ENCODE measurements at regions not wholly inside any gene's neighbourhood (a gene's known extent, or its start where the extent isn't known, plus 50 kb on each side); places are given as distances from the start of the nearest gene placed in this dataset.

DNA sequence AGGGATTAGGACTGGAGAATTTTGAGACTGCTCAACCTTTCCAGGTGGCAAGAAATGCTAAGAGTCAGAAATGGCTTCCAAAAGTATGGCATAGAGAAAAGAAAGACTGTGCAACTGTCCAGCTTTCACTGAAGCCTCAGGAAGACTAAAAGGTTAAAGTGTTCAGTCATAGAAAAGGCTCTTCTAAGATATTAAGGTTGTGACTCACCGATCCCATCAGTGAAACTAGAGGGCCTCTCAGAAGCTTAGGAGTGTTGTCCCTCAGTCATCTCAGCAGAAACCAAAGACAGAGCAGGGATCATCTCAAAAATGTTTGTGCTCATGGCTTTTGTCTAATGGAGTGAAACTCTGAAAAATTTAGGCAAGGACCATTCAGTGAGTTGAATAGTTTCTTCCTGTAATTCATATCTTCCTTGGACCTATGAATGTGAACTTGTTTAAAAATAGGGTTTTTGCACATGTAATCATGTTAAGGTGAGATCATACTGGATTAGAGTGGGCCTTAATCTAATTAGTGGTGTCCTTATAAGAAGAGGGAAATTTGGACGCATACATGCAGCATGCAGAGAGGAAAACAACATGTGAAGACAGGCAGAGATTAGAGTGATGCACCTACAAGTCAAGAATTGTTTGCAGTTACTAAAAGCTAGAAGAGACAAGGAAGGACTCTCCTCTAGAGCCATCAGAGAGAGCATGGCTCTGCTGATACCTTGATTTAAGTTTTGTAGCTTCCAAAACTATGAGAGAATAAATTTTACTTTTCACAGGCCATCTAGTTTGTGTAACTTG, 71.3 kb downstream of the RPE65 start:
- no peak for DNase-seq (ENCODE audit: low spot score)
- in situ Hi-C loops (cut with HindIII; ENCODE audit: low sequenced_read_pairs): no loop called here

DNA sequence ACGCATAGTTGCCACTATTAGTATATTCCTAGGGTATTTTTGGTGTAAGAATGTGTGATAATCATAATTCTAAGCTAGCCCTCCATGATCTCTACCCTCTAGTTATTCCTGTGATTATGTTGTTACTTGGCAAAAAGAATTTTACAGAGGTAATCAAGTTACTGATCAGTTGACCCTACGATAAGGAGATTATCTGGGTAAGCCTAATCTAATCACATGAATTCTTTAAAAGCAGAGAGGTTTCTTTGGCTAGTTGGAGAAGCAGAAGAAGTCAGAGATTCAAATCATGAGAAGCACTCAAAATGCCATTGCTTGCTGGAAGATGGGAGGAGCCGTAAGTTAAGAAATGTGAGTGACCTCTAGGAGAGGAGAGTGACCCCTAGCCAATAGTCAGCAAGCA, 72.7 kb downstream of the RPE65 start:
- in situ Hi-C loops (cut with HindIII; ENCODE audit: low sequenced_read_pairs): no loop called here
- DNase-seq (ENCODE audit: low spot score): no peak

GRCh38 chr1:68376441-68376840, 73.3 kb downstream of the RPE65 start:
- in situ Hi-C loops (cut with HindIII; ENCODE audit: low sequenced_read_pairs): no loop called here
- no peak for DNase-seq (ENCODE audit: low spot score)

DNA sequence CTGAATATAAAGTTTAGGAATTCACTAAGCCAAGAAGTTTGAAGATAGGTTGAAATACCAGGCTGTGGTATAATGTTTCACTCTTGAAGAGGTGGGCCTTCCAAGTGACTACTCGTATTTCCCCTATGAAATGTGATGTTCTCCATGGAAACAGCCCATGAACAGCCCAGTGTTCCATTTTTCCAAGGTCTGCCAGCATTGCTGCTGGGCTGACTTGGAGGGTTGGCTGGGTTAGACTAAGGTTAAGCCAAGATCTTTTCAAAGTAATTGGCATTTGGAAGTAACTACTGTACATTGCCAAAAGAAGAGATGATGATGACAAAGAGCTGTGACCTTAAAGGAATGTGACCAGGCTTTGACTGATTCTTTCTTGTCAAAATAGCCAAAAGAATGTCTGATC, 73.8 kb downstream of the RPE65 start:
- in situ Hi-C loops (cut with HindIII; ENCODE audit: low sequenced_read_pairs): no loop called here
- peak; percentile 12 for DNase-seq (ENCODE audit: low spot score)

DNA sequence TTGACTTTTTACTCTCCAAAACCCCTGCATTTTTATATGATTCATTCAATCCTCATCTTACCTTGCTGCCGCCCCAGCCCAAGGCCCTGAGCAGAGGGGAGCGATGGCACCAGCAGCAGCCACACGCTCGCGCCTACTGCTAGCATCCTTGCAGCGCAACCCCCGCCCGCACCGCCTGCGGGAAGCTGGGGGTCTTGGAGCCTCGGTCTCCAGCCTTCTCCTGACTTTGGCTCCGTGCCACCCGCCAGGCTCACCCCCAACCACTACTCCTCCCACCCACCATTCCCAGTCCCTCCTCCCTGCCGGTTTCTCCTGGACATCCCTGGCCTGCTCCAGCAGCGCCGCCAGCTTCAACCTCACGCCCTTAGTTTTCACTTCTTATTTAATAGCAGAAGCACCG, 76.6 kb downstream of the RPE65 start:
- DNase-seq (ENCODE audit: low spot score): no peak
- in situ Hi-C loops (cut with HindIII; ENCODE audit: low sequenced_read_pairs): no loop called here

GRCh38 chr1:68372487-68372886, 77.3 kb downstream of the RPE65 start:
- no peak for DNase-seq (ENCODE audit: low spot score)
- in situ Hi-C loops (cut with HindIII; ENCODE audit: low sequenced_read_pairs): no loop called here

- DNase-seq (ENCODE audit: low spot score): no peak
- in situ Hi-C loops (cut with HindIII; ENCODE audit: low sequenced_read_pairs): no loop called here
Measured at GRCh38 chr1:68370101-68370915, 79.4 kb downstream of the RPE65 start.

DNA sequence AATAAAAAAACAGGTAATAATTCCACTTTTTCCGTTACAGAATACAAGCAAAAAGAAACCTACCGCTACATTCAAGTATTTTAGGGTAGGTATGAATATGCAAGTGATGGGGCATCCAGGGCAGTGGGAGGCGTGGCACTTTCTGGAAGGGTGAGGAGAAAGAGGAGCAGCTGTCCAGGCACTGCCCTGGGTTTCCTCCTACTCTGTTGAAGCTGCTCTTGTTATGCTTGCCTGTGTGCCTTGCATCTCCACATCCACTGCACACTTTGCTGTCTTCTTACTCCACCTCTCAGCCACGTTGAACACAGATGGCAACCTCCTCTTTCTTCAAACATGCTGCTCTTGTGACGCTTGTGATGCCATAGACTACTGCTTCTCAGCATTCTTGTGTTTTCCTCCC, 83.2 kb downstream of the RPE65 start:
- in situ Hi-C loops (cut with HindIII; ENCODE audit: low sequenced_read_pairs): no loop called here
- DNase-seq (ENCODE audit: low spot score): no peak

DNA sequence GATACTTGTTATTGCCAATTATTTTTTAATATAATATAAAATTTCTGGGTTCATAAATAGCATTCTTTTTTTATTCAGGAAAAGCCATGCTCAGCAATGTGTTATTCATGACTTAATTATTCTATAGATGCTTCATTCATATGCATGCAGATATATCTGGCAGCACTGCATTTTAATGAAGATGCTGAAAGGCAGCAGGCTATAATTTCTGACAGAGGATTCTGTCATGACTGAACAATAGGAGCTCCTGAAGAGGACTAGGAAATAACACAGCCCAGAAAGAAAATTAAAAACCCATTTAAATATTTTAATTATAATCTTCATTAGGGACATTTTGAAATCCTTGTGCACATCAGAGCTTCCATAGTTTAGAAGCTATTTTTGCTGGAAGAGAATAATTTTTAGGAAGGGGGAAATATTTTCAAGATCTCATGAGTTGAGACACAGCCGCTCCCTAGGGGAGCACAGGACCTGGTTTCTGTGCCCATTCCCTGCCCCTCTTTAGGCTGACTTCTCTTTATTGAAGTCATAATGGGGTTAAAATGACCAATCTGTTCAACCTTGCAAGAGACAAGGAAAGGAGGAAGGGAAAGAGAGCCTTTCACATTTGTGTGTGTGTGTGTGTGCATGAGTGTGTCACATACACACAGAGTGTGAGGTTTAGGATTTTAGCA, 83.9 kb downstream of the RPE65 start:
- in situ Hi-C loops (cut with HindIII; ENCODE audit: low sequenced_read_pairs): no loop called here
- DNase-seq (ENCODE audit: low spot score): no peak

DNA sequence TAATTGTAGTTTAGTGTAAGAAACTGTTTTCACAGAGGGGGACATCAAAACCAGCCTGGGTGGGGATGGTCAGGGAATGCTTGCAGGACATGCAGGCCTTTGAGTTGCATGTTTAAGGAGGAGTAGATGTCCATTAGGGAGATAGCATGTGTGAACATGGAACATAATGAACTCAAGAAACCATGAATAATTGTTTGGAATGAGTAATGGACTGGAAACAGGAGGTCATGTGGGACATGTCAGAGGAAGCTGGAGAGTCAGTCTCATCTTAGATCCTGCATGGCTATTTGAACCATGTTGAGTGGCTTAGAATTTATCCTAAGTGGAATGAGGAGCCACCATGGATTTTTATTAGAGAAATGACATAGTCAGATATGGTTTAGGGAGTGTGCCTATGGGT, 86.4 kb downstream of the RPE65 start:
- DNase-seq (ENCODE audit: low spot score): no peak
- in situ Hi-C loops (cut with HindIII; ENCODE audit: low sequenced_read_pairs): no loop called here

DNA sequence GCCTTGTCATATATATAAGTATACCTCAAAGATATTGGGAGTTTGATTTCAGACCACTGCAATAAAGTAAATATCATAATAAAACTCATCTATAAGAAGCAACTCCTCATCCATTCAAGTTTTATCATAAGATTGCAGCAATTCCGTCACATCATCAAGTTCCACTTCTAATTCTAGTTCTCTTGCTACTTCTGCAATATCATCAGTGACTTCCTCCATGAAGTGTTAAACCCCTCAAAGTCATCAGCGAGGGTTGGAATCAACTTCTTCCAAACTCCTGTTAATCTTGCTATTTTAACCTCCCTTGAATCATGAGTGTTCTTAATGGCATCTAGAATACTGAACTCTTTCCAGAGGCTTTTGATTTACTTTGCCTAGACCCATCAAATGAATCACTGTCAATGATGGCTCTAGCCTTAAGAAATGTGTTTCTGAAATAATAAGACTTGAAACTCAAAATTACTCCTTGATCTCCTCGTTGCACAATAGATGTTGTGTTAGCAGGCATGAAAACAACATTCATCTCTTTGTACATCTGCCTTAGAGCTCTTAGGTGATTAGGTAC, 88.3 kb downstream of the RPE65 start:
- DNase-seq (ENCODE audit: low spot score): no peak
- in situ Hi-C loops (cut with HindIII; ENCODE audit: low sequenced_read_pairs): no loop called here

GRCh38 chr1:68359045-68359444, 90.7 kb downstream of the RPE65 start:
- in situ Hi-C loops (cut with HindIII; ENCODE audit: low sequenced_read_pairs): no loop called here
- DNase-seq (ENCODE audit: low spot score): no peak

GRCh38 chr1:68358439-68358838, 91.3 kb downstream of the RPE65 start:
- in situ Hi-C loops (cut with HindIII; ENCODE audit: low sequenced_read_pairs): no loop called here
- DNase-seq (ENCODE audit: low spot score): no peak

DNA sequence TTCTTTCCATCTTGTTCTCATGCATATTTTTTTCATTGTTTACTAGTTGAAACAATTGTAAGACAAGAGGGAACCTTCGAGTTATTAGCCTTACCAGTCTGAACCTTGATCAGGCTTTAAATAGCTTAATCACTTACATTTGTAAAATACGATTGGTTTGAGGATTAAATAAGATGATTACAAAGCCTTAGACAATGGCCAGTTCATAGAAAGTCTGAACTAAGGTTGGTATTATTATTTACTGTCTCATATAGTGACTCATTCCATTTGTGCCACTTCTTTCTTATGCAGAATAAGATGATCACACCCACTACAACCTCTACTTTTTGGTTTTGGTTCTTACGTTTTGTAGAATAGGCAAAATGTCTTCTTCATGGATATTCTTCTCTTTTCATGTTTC, 94.1 kb downstream of the RPE65 start:
- in situ Hi-C loops (cut with HindIII; ENCODE audit: low sequenced_read_pairs): no loop called here
- DNase-seq (ENCODE audit: low spot score): no peak

GRCh38 chr1:68352202-68352601, 97.6 kb downstream of the RPE65 start:
- in situ Hi-C loops (cut with HindIII; ENCODE audit: low sequenced_read_pairs): no loop called here
- DNase-seq (ENCODE audit: low spot score): no peak

DNA sequence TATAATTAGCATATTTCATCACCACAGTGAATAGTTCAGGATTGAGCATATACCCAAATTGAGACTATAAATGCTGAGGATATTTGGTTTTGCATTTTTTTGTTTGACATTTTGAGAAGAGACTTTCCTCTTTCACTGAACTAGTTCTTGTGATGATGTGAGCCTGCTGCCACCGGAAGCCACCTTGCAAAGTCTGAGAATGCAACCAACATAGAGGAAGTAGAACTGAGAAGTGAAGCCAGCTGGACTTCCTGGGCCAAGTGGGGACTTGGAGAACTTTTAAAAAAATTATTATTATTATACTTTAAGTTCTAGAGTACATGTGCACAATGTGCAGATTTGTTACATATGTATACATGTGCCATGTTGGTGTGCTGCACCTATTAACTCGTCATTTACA, 102.3 kb downstream of the RPE65 start:
- no peak for DNase-seq (ENCODE audit: low spot score)
- in situ Hi-C loops (cut with HindIII; ENCODE audit: low sequenced_read_pairs): no loop called here

- DNase-seq (ENCODE audit: low spot score): peak; percentile 27
Measured at GRCh38 chr1:68346188-68346808, 103.5 kb downstream of the RPE65 start.

GRCh38 chr1:68344208-68344607, 105.5 kb downstream of the RPE65 start:
- in situ Hi-C loops (cut with HindIII; ENCODE audit: low sequenced_read_pairs): no loop called here
- DNase-seq (ENCODE audit: low spot score): no peak

More at GRCh38 chr1:68346188-68346808, 103.5 kb downstream of the RPE65 start:
- in situ Hi-C loops (cut with HindIII; ENCODE audit: low sequenced_read_pairs): no loop called here

- no peak for DNase-seq (ENCODE audit: low spot score)
- in situ Hi-C loops (cut with HindIII; ENCODE audit: low sequenced_read_pairs): no loop called here
Measured at GRCh38 chr1:68340951-68341350, 108.6 kb upstream of the WLS start.

All from G401 (cell line).